ENCODE measurements at regions not wholly inside any gene's neighbourhood (a gene's known extent, or its start where the extent isn't known, plus 50 kb on each side); places are given as distances from the start of the nearest gene placed in this dataset.

- H2BK15ac ChIP-seq (ENCODE audit: low read length): no peak overlapping the region
- WGBS, 2 donors (ENCODE audit: extremely low coverage in 2 of 2, insufficient read length in 2 of 2, insufficient replicate concordance in 1 of 2): no CpG with 5 or more reads among the region's 2 CpGs
Measured at GRCh38 chr20:6680441-6680840, 87.0 kb upstream of the BMP2 start.

GRCh38 chr20:6679086-6679485 lies 88.4 kb upstream of the BMP2 start:
- Histone ChIP-seq H3K18ac (ENCODE audit: low read length) (no peak overlapping the region), H3K27me3 (ENCODE audit: control insufficient read depth in 3 of 3, insufficient read depth in 3 of 3, low read depth in 1 of 3, low read length in 3 of 3) (no peaks in the 10 kb centered on the region), H3K27ac (replicated peaks; ENCODE audit: low read length) (no peak overlapping the region), H2BK15ac (ENCODE audit: low read length) (no peak overlapping the region), H3K9me3 (replicated peaks in 1 of 2; ENCODE audit: control insufficient read depth in 2 of 2, insufficient read depth in 1 of 2, low read depth in 1 of 2, low read length in 2 of 2) (no peaks in the 10 kb centered on the region), H3K4me2 (ENCODE audit: insufficient read depth, low read length, poor library complexity, severe bottlenecking) (no peak overlapping the region), H2AK5ac (ENCODE audit: low read depth, low read length) (no peak overlapping the region), H3K9ac (ENCODE audit: low read depth, low read length, poor library complexity) (no peak overlapping the region), H2BK120ac (ENCODE audit: low read depth, low read length) (no peak overlapping the region), H3K14ac (ENCODE audit: low read length) (no peak overlapping the region), H3K4me1 (ENCODE audit: control insufficient read depth in 2 of 2, insufficient read depth in 1 of 2, low read depth in 1 of 2, low read length in 2 of 2) (peaks cover 0 to 2% of the 10 kb centered on the region in 2 donors), H3K79me1 (ENCODE audit: low read depth, low read length) (no peaks in the 10 kb centered on the region), H3K23ac (ENCODE audit: low read depth, low read length, poor library complexity) (no peak overlapping the region), H4K8ac (ENCODE audit: low read depth, low read length) (no peak overlapping the region), H4K91ac (ENCODE audit: low read depth, low read length, poor library complexity) (no peak overlapping the region), H2AFZ (ENCODE audit: low read length) (no peak overlapping the region), H2BK12ac (ENCODE audit: low read length) (no peak overlapping the region), H3K4ac (ENCODE audit: low read length) (no peak overlapping the region), H3K36me3 (replicated peaks in 1 of 2; ENCODE audit: control insufficient read depth in 2 of 2, insufficient read depth in 2 of 2, low read length in 2 of 2) (no peaks in the 10 kb centered on the region), H2BK5ac (ENCODE audit: low read length) (no peak overlapping the region), H3K4me3 (ENCODE audit: low read length in 2 of 2) (no peak overlapping the region)
- WGBS, 2 donors (ENCODE audit: extremely low coverage in 2 of 2, insufficient read length in 2 of 2, insufficient replicate concordance in 1 of 2): no CpG with 5 or more reads among the region's 2 CpGs
- DNase-seq (ENCODE audit: low spot score): no peak

More at GRCh38 chr20:6680441-6680840, 87.0 kb upstream of the BMP2 start:
- H3K36me3 ChIP-seq (replicated peaks in 1 of 2; ENCODE audit: control insufficient read depth in 2 of 2, insufficient read depth in 2 of 2, low read length in 2 of 2): no peaks in the 10 kb centered on the region
- H3K27me3 ChIP-seq (ENCODE audit: control insufficient read depth in 3 of 3, insufficient read depth in 3 of 3, low read depth in 1 of 3, low read length in 3 of 3): no peaks in the 10 kb centered on the region
- no peak overlapping the region for H3K23ac ChIP-seq (ENCODE audit: low read depth, low read length, poor library complexity)
- H3K4me2 ChIP-seq (ENCODE audit: insufficient read depth, low read length, poor library complexity, severe bottlenecking): no peak overlapping the region
- H3K79me1 ChIP-seq (ENCODE audit: low read depth, low read length): no peaks in the 10 kb centered on the region
- no peak overlapping the region for H3K4ac ChIP-seq (ENCODE audit: low read length)
- H3K4me1 ChIP-seq (ENCODE audit: control insufficient read depth in 2 of 2, insufficient read depth in 1 of 2, low read depth in 1 of 2, low read length in 2 of 2): peaks cover 0 to 2% of the 10 kb centered on the region in 2 donors
- H4K91ac ChIP-seq (ENCODE audit: low read depth, low read length, poor library complexity): no peak overlapping the region
- no peak overlapping the region for H2BK12ac ChIP-seq (ENCODE audit: low read length)
- no peak overlapping the region for H2BK5ac ChIP-seq (ENCODE audit: low read length)
- no peak overlapping the region for H3K14ac ChIP-seq (ENCODE audit: low read length)
- no peak overlapping the region for H2AFZ ChIP-seq (ENCODE audit: low read length)
- no peaks in the 10 kb centered on the region for H3K9me3 ChIP-seq (replicated peaks in 1 of 2; ENCODE audit: control insufficient read depth in 2 of 2, insufficient read depth in 1 of 2, low read depth in 1 of 2, low read length in 2 of 2)
- no peak overlapping the region for H2AK5ac ChIP-seq (ENCODE audit: low read depth, low read length)
- H2BK120ac ChIP-seq (ENCODE audit: low read depth, low read length): no peak overlapping the region
- no peak for DNase-seq (ENCODE audit: low spot score)
- no peak overlapping the region for H4K8ac ChIP-seq (ENCODE audit: low read depth, low read length)
- no peak overlapping the region for H3K27ac ChIP-seq (replicated peaks; ENCODE audit: low read length)
- H3K4me3 ChIP-seq (ENCODE audit: low read length in 2 of 2): no peak overlapping the region
- no peak overlapping the region for H3K18ac ChIP-seq (ENCODE audit: low read length)
- H3K9ac ChIP-seq (ENCODE audit: low read depth, low read length, poor library complexity): no peak overlapping the region

- Histone ChIP-seq H2BK15ac (ENCODE audit: low read length) (no peak overlapping the region), H3K4me1 (ENCODE audit: control insufficient read depth in 2 of 2, insufficient read depth in 1 of 2, low read depth in 1 of 2, low read length in 2 of 2) (peaks cover 0 to 2% of the 10 kb centered on the region in 2 donors), H3K9me3 (replicated peaks in 1 of 2; ENCODE audit: control insufficient read depth in 2 of 2, insufficient read depth in 1 of 2, low read depth in 1 of 2, low read length in 2 of 2) (no peaks in the 10 kb centered on the region), H3K27me3 (ENCODE audit: control insufficient read depth in 3 of 3, insufficient read depth in 3 of 3, low read depth in 1 of 3, low read length in 3 of 3) (no peaks in the 10 kb centered on the region), H4K91ac (ENCODE audit: low read depth, low read length, poor library complexity) (no peak overlapping the region), H3K14ac (ENCODE audit: low read length) (no peak overlapping the region), H2AK5ac (ENCODE audit: low read depth, low read length) (no peak overlapping the region), H3K4me2 (ENCODE audit: insufficient read depth, low read length, poor library complexity, severe bottlenecking) (no peak overlapping the region), H2BK5ac (ENCODE audit: low read length) (no peak overlapping the region), H3K36me3 (replicated peaks in 1 of 2; ENCODE audit: control insufficient read depth in 2 of 2, insufficient read depth in 2 of 2, low read length in 2 of 2) (no peaks in the 10 kb centered on the region), H3K9ac (ENCODE audit: low read depth, low read length, poor library complexity) (no peak overlapping the region), H3K79me1 (ENCODE audit: low read depth, low read length) (no peaks in the 10 kb centered on the region), H2AFZ (ENCODE audit: low read length) (no peak overlapping the region), H3K18ac (ENCODE audit: low read length) (no peak overlapping the region), H3K4me3 (ENCODE audit: low read length in 2 of 2) (no peak overlapping the region), H2BK120ac (ENCODE audit: low read depth, low read length) (no peak overlapping the region), H3K27ac (replicated peaks; ENCODE audit: low read length) (no peak overlapping the region), H3K4ac (ENCODE audit: low read length) (no peak overlapping the region), H4K8ac (ENCODE audit: low read depth, low read length) (no peak overlapping the region), H3K23ac (ENCODE audit: low read depth, low read length, poor library complexity) (no peak overlapping the region), H2BK12ac (ENCODE audit: low read length) (no peak overlapping the region)
- WGBS, 2 donors (ENCODE audit: extremely low coverage in 2 of 2, insufficient read length in 2 of 2, insufficient replicate concordance in 1 of 2): no CpG with 5 or more reads among the region's 1 CpG
- no peak for DNase-seq (ENCODE audit: low spot score)
Measured at GRCh38 chr20:6678101-6678500, 89.4 kb upstream of the BMP2 start.

DNA sequence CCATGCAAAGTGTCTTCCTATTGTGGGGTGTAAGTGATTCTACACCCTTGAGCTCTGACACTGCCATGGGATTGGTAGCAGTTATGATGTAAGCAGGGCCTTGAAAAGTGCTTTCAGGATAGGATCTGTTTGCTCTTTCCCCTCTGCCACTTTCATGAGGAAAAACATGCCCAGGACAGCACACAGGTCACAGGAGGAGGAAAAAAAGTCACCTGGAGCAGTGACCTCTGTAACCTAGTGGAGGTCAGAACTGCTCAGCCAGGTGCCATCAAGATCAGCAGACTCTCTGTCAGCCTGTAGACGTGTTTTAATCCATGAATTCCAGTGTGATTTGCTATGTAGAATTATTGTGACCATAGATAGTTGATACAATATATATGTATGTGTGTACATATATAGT lies 92.7 kb upstream of the BMP2 start:
- Histone ChIP-seq H2BK12ac (ENCODE audit: low read length) (no peak overlapping the region), H3K4ac (ENCODE audit: low read length) (no peak overlapping the region), H3K36me3 (replicated peaks in 1 of 2; ENCODE audit: control insufficient read depth in 2 of 2, insufficient read depth in 2 of 2, low read length in 2 of 2) (no peaks in the 10 kb centered on the region), H4K8ac (ENCODE audit: low read depth, low read length) (no peak overlapping the region), H3K9me3 (replicated peaks in 1 of 2; ENCODE audit: control insufficient read depth in 2 of 2, insufficient read depth in 1 of 2, low read depth in 1 of 2, low read length in 2 of 2) (no peaks in the 10 kb centered on the region), H3K79me1 (ENCODE audit: low read depth, low read length) (no peaks in the 10 kb centered on the region), H3K9ac (ENCODE audit: low read depth, low read length, poor library complexity) (no peak overlapping the region), H3K27me3 (ENCODE audit: control insufficient read depth in 3 of 3, insufficient read depth in 3 of 3, low read depth in 1 of 3, low read length in 3 of 3) (no peaks in the 10 kb centered on the region), H2AK5ac (ENCODE audit: low read depth, low read length) (no peak overlapping the region), H3K23ac (ENCODE audit: low read depth, low read length, poor library complexity) (no peak overlapping the region), H2BK120ac (ENCODE audit: low read depth, low read length) (no peak overlapping the region), H2BK5ac (ENCODE audit: low read length) (no peak overlapping the region), H2BK15ac (ENCODE audit: low read length) (no peak overlapping the region), H3K4me2 (ENCODE audit: insufficient read depth, low read length, poor library complexity, severe bottlenecking) (no peak overlapping the region), H3K4me3 (ENCODE audit: low read length in 2 of 2) (no peak overlapping the region), H3K4me1 (ENCODE audit: control insufficient read depth in 2 of 2, insufficient read depth in 1 of 2, low read depth in 1 of 2, low read length in 2 of 2) (no peaks in the 10 kb centered on the region), H3K18ac (ENCODE audit: low read length) (no peak overlapping the region), H2AFZ (ENCODE audit: low read length) (no peak overlapping the region), H3K14ac (ENCODE audit: low read length) (no peak overlapping the region), H3K27ac (replicated peaks; ENCODE audit: low read length) (no peak overlapping the region), H4K91ac (ENCODE audit: low read depth, low read length, poor library complexity) (no peak overlapping the region)
- no CpG with 5 or more reads among the region's 1 CpG for WGBS, 2 donors (ENCODE audit: extremely low coverage in 2 of 2, insufficient read length in 2 of 2, insufficient replicate concordance in 1 of 2)
- DNase-seq (ENCODE audit: low spot score): no peak
